ENCODE measurements at regions not wholly inside any gene's neighbourhood (a gene's known extent, or its start where the extent isn't known, plus 50 kb on each side); places are given as distances from the start of the nearest gene placed in this dataset.

GRCh38 chr5:10009802-10010201, 239.9 kb downstream of the ATPSCKMT start:
- no peak overlapping the region for H3K9ac ChIP-seq (ENCODE audit: insufficient read depth, low read depth, low read length)
- no peak overlapping the region for H2AFZ ChIP-seq (ENCODE audit: low read length)
- H3K9me3 ChIP-seq (ENCODE audit: low read length), result no peaks in the 10 kb centered on the region
- no TSS peak for BruUV-seq (replicated peaks)
- intact Hi-C loops (cut with micrococcal nuclease; ENCODE audit: unreplicated experiment) (no loop called here), in situ Hi-C loops (cut with HindIII; ENCODE audit: extremely low pct_ligation_motif_present, low pct_unique_long_range_greater_than_20kb) (no loop called here)
- H3K4me2 ChIP-seq (ENCODE audit: low read depth, low read length), result no peak overlapping the region
- FAIRE-seq (no peak), ATAC-seq (no peak), DNase-seq (ENCODE audit: low spot score) (no peak)
- POLR2A ChIA-PET, result no interaction called here
- no peaks in the 10 kb centered on the region for H3K79me2 ChIP-seq (ENCODE audit: insufficient read depth, low read length)
- no peaks in the 10 kb centered on the region for H3K36me3 ChIP-seq (replicated peaks in 1 of 2; ENCODE audit: control insufficient read depth in 1 of 2, insufficient read depth in 2 of 2, low read length in 2 of 2)
- H3K27ac ChIP-seq (ENCODE audit: extremely low read length, insufficient read depth, low read length), result no peak overlapping the region
- H4K20me1 ChIP-seq (ENCODE audit: insufficient read depth, low read length), result no peaks in the 10 kb centered on the region
- CTCF ChIA-PET (ENCODE audit: low intra/inter-chr PET ratio, low total read pairs), result no interaction called here
- H3K4me3 ChIP-seq (replicated peaks in 1 of 3; ENCODE audit: insufficient read depth in 1 of 3, low read depth in 2 of 3, low read length in 3 of 3), result no peak overlapping the region
- no peaks in the 10 kb centered on the region for H3K4me1 ChIP-seq (ENCODE audit: insufficient read depth, low read length)
- H3K27me3 ChIP-seq (ENCODE audit: control insufficient read depth in 1 of 2, insufficient read depth in 2 of 2, low read length in 2 of 2), result no peaks in the 10 kb centered on the region
- WGBS (ENCODE audit: low lambda C conversion rate), result 0% methylated on average over 1 of the region's 1 CpG
- TF ChIP-seq WIZ (CRISPR knock-in tag; IDR thresholded peaks at IDR 0.05), result no peak
- no peak for TF ChIP-seq CSRNP2 (CRISPR knock-in tag; conservative IDR thresholded peaks at IDR 0.05; ENCODE audit: low read depth)
- no peak for TF ChIP-seq KDM5B (CRISPR knock-in tag; IDR thresholded peaks at IDR 0.05; ENCODE audit: borderline replicate concordance)
- TF ChIP-seq ZNF83 (CRISPR knock-in tag; IDR thresholded peaks at IDR 0.05; ENCODE audit: borderline replicate concordance), result no peak
- TF ChIP-seq GATAD1 (CRISPR knock-in tag; IDR thresholded peaks at IDR 0.05), result no peak
- no peak for TF ChIP-seq TARDBP (CRISPR knock-in tag; IDR thresholded peaks at IDR 0.05)
- no peak for TF ChIP-seq ZNF230 (CRISPR knock-in tag; IDR thresholded peaks at IDR 0.05)
- TF ChIP-seq ATF6 (CRISPR knock-in tag; conservative IDR thresholded peaks at IDR 0.05), result no peak
- no peak for TF ChIP-seq TFDP1 (CRISPR knock-in tag; IDR thresholded peaks at IDR 0.05; ENCODE audit: borderline replicate concordance)
- no peak for TF ChIP-seq POLR2AphosphoS2 (IDR thresholded peaks at IDR 0.05; ENCODE audit: low read depth, low read length)
- no peak for TF ChIP-seq LBX2 (CRISPR knock-in tag; IDR thresholded peaks at IDR 0.05; ENCODE audit: borderline replicate concordance)
